CD4-positive, alpha-beta T cell treated with Interleukin-1 beta for 1 hour (primary cell): ENCODE measurements at regions not wholly inside any gene's neighbourhood (a gene's known extent, or its start where the extent isn't known, plus 50 kb on each side); places are given as distances from the start of the nearest gene placed in this dataset.

ENCODE experiments used
- DNase-seq, 2 donors: peaks; one replicate each; pipeline ENCODE4 v3.0.0-alpha.2; 2020 to 2022

DNA sequence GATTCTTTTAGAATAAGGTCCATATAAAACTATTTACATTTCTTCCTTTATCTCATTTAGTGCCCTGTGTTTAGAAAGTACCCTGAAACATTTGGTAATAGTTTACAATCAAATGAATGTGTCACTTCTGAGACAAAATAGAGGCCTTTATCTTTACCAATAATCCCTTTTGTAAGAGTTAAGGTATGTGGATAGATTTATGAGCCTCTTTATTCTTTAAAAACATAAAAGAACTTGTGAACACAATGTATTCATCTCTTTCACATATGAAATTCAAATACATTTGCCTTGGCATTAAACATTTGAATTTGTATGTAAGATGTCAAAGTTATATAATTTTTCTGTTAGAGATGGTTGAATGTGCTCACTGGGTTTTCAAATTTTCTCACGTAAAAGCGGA is 180.5 kb upstream of the CWC22 start:
- DNase-seq: no peak

DNA sequence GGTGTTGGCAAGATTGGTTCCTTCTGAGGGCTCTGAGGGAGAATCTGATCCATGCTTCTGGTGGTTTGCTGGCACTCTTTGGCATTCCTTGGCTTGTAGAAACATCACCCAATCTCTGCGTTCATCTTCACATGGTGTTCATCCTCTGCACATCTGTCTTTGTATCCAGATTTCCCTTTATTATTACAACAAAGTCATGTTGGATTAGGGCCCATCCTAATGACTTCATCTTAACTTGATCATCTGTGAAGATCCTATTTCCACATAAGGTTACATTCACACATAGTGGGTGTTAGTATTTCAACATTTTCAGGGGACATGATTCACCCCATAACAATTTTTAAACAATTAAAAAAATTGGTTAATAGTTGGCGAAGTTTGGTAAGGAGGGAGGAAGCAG is 177.4 kb upstream of the CWC22 start:
- DNase-seq: no peak

DNA sequence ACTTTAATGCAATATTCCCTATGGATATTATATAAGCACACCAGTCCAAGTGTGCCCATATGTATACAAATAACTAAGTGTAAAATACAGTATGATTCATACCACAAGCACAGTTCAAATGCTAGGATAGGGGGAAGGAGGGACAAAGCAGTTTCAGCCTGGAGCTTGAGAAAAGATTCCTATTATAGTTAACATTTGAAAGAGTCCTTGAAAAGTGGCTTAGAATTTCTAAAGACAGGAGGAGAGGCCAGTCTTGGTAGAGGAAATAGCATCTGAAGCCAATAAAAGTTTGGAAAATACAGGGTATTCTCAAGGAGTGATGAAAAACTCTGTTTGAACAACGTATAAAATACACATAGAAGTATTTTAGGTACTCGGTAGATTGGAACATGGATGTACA is 173.4 kb upstream of the CWC22 start:
- DNase-seq: no peak

DNA sequence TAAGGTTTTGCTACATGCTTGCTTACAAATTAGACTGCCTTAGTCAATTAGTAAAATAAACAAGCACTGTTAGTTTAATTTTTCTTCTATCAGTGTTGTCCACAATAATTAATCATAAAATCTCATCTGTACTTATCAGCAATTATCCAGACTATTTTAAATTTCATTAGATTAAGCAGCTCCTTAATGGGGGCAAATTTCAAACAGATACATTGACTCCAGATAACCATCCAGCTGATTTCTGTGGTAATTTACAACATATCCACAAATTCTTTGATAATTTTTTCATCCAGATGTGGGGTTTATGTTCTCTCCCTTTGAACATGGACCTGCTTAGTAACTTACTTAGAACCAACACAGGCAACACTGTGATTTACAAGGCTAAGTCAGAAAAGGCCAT is 170.4 kb upstream of the CWC22 start:
- no peak for DNase-seq

DNA sequence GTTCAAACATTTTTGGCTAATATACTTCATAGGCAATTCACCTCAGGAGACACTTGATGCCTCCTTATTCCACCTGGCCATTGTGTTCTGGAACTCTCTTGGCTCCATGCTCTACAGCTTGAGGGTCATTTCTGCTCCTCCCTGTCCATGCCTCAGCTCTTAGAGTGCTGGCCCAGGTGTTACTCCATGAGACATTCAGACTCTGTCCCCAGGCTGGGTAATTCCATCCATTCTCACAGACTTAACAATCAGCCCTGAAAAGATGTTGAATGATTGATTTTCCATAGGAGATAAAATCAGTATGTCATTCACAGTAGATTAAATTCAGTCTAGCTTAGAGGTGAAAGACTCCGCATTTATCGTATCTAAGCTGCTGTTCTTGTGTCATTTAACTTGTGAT is 168.6 kb upstream of the CWC22 start:
- no peak for DNase-seq

DNA sequence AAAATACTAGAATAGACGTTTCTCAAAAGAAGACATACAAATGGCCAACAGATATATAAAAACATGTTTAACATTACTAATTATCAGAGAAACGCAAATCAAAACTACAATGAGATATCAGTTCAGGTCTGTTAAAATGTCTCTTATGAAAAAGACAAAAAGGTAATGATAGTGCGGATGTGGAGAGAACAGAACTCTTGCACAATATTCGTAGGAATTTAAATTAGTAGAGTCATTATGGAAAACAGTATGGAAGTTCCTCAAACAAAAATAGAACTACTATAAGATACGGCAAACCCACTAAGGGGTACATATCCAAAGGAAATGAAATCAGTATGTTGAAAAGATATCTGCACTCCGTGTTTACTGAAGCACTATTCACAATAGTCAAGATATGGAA is 167.5 kb upstream of the CWC22 start:
- no peak for DNase-seq

DNA sequence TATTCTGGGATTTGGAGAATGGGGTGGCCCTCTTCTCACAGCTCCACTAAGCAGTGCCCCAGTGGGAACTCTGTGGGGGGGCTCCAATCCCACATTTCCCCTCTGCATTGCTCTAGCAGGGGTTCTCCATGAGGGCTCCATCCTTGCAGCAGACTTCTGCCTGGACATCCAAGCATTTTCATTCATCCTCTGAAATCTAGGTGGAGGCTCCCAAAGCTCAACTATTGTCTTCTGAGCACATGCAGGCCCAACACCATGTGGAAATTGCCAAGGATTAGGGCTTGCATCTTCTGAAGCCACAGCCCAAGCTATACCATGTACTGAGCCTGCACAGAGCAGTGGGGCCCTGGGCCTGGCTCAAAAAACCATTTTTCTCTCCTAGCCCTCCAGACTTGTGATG is 162.4 kb upstream of the CWC22 start:
- DNase-seq: no peak

DNA sequence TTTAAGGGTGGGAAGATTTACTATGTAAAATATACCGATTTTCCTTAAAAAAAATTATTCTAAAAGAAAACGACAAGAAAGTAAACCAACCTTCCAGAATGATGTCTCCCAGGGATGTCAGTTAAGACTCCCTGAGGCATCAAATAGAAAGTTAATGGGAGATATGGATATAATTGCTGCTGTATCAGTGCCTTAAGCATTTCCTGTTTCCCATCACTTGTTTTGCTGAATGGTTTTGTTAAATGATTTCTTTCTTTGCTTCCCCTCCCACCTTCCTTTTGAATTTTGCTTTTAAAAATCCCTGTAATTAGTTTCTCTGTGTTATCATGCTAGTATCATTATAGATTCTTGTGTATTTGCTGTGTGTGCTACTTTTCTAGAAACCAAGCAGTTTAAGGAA is 154.3 kb upstream of the CWC22 start:
- no peak for DNase-seq

DNA sequence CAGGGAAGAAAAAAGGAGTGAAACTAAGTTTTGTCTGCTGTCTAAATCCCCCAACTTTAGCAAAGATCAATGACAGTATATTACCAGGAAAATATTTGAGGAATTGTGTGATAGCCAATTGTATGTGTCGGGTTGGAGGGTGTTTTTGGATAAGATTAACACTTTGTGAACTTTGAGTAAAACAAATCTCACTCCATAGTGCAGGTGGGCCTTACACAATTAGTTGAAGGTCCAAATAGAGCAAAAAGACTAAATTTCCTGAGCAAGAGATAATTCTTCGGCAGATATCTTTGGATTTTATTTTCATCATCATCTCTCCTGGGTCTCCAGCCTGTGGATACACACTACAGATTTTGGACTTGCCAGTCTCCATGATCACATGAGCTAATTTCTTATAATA is 152.8 kb upstream of the CWC22 start:
- DNase-seq: no peak

DNA sequence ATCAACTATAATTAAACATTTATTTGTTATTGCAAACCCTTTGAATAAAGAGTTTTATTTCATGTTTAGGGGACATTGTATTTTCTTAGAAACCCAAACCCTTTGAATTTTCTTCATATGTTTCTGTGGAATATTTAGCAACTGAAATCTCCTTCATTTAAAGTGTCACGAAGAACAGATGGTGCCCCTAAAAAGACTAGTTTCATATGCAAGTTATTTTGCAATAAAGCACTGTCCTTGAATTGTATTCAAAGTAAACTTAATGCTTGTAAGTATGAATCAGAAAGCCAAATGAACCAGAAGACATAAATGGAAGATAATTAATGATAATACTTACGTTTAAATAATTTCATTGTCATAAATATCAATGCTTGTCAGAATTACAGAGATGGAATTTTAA is 151.9 kb upstream of the CWC22 start:
- DNase-seq: no peak

DNA sequence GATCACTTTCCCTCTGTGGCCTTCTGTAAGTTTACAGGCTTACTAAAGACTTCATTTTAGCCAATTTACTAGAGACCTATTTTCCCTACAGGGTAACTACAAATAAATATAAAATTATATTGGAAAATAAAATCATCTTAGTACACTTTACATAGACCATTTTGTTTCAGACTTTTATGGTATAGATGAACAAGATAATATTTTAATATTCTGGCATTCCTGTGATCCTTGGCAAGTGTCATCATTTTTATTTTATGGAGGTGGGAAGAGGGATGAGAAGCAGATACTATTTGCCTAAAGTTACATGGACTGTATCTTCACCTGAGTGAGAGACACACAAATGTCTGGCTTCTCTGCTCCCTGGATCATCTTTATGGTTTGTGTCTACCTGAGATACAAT is 149.6 kb upstream of the CWC22 start:
- DNase-seq: no peak

DNA sequence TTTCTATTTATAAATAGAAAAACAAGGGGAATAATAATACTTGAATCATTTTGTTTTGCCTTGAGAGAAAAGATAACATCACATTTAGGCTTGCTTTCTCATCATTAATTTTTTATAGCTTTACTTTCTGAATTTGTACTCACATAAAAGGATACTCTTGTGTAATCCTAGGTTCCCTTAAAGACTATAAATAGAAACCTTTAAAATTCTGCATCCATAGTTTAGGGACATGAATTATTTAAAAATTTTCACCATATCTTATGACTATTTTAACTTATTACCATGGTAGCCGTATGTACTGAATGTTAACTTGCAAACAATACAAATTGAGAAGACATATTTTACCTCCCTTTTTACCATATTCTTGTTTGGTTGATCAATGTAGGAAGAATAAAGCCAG is 143.5 kb upstream of the CWC22 start:
- DNase-seq: no peak

DNA sequence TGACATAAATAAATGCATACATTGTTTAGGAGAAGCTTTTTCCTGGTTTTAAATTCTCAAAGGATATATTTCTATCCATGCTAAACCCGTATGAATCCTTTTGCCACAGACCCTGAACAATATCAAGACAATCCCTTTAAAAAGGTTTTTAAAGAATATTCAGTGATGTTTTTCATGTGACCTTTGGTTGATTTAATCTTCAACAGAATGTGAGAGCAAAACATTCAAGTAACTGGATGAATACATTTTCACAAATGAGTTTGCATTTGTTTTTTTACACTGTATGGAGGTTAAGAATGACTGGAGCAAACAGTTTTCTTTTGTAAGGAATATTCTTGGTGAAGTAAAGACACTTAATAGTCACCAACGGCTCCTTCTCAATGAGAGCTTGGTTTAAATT is 139.4 kb upstream of the CWC22 start:
- no peak for DNase-seq

DNA sequence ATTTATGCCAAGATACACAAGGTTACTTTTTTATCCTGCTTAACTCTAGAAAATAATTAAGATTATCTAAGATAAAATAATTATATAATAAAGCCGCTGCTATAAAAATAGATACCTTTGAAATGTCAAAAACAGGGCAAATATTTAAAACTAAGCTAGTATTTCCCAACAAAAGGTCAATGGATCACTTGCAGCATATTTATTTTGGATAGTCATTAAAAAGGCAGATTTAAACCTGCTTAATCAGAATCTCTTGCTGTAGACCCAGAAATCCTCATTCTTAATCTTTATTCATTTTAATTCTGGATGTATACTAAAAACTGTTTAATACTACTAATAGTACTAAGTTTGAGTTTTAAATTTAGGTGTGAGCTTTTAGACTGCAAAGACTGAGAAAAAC is 139.0 kb upstream of the CWC22 start:
- DNase-seq: no peak

DNA sequence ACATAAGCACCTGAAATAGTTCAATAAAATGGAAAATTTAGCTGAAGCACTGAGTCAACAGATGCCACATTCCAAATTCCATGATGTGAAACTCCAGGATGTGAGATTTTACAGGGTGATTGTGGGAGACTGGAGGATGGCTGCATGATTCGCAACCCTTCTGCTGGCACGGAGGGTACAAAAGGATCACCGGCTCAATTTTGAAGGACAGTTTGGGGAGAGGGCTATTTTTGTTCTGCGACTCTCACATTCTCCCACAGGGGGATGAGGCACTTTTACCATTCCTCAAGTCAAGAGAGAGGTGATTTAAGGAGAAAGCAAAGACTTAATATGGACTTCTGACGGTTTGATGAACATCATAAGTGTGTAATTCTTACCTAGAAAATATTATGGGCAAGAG is 138.1 kb upstream of the CWC22 start:
- no peak for DNase-seq

DNA sequence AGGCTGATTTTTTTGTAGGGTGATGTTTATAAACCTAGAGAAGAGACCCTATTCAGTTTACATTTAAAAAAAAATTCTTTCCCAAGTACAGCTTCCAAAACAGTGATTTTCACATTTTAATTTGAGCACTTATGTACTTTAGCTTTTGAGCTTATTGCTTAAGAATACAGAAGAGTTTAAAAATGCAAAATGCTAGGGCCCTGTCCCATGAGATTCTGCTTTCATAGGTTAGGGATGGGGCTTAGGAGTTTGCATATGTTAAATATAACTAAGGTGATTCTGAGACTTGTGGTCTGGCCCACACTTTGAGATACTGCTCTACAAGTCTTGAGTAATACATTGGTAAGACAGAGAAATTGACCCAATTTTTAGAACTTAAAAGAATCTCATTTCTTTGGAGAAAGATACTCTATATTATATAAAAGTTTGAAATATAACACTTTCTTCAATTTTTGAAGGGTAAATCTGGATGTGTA is 137.3 kb upstream of the CWC22 start:
- DNase-seq: no peak

DNA sequence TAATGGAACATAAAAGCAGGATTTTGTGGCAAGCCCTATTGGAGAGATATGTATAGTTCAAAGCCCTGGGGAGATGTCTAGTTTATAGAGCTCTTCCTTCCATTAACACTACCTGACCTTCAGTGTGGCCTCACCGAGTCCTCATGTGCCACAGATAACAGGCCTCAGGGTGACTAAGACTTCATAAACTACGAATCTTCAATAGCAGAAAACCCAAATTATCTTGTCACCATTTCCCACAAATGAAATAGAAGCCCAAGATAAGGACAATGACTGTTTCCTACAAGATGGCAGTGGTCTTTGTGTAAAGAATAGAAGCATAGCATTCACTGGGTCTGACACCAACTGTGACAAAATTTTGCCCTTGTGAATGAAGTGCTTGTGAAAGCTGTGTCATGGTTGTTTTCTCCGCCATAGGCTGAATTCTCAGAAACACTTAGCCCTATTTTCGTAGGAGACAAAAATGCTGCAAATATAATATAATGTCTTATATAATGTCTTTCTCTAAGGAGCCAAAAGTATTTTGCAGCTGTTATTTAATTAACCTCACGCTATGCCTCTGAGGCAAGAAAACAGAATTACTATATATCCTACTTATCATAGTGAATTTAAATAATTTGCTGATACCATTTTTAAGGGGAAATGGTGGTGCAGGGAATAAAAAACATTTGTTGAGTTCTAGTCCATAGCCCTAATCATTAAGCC is 136.7 kb upstream of the CWC22 start:
- no peak for DNase-seq

DNA sequence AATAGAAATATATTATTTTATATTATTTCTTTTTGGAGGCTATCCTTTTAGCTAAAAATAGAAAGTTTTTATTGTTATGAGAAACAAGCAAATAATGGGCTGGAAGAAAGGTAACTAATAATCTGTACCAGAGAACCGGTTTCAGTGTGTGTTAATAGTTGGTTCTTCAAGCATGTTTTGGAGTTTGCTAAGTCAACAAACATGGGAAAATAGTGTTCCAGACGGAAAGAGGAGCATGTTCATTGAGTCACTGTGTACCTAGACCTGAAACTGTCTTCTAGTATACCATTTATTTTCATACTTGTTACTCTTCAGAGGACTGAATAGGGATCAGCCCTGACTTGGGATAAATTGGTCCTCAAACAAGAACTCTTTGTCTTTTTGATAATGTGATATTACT is 134.5 kb upstream of the CWC22 start:
- no peak for DNase-seq

DNA sequence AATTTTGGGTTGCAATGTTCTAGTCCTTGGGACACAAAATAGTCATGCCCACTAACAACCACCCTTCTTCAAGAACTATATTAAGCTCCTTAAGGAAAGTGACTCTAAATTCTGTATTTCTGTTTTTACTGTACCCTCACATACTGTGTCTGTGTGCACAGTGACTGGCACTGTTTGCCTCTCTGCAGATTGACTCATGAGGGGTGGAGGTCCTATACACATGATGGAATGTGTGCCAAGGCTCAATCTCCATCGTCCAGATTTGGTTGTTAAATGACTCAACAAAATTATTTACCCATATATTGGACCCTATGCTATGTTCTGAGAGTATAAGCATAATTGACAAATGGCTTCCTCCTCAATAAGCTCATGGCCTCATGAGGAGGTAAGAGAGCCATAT is 126.6 kb upstream of the CWC22 start:
- no peak for DNase-seq

DNA sequence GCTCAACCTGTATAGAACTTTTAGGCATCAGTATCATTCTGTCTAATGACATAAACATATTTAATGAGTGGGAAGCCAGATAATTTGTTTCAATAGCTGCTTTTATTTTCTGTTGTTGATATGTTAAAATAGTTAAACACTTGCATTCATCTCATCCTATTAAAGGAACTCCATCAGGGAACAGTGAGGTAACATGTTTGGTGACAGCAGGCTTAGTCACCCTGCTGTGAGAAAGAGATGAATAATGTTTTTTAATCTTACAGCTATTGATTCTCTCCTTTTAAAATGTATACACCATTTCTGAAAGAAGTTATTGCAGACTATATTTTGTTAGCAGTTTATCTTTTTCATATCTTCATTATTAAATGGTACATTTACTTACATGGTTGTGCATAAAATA is 123.3 kb upstream of the CWC22 start:
- no peak for DNase-seq

DNA sequence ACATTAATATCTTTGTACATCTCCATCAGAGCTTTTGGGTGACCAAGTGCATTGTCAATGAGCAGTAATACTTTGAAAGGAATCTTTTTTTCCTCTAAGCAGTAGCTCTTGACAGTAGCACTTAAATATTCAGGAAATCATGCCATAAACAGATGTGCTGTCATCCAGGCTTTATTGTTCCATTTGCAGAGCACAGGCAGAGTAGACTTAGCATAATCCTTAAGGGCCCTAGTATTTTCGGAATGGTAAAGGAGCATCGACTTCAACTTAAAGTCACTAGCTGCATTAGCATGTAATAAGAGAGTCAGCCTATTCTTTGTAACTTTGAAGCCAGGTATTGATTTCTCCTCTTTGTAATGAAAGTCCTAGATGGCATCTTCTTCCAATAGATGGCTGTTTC is 121.8 kb upstream of the CWC22 start:
- no peak for DNase-seq

DNA sequence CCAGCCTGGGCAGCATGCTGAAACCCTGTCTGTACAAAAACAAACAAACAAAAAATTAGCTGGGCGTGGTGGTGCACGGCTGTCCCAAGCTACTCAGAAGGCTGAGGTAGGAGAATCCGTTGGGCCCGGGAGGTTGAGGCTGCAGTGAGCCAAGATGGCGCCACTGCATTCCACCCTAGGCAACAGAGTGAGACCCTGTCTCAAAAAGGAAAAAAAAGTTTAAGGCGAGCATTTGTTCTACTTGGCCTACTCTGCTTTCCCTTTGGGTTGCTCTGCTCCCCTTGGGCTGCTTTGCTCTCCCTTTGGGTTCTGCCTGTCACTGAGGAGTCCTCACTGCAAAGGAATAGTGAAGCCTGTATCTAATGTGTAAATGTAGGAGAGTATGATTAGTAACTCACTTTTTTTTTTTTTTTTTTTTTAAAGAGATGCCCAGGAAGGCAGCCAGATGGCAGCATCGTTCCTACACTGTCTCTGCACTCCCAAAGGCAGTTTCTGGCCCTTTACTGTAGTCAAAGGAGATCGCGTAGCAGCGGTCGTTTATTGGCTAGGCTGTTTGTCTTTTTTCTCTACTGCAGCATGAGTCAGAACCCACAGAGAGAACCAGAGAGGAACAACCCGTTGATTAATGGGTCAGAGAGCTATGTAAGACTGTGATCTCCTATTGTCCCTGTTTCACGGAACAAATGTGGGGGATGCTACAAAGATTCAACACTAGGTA is 118.3 kb upstream of the CWC22 start:
- DNase-seq: peak; percentile 31 to 46

DNA sequence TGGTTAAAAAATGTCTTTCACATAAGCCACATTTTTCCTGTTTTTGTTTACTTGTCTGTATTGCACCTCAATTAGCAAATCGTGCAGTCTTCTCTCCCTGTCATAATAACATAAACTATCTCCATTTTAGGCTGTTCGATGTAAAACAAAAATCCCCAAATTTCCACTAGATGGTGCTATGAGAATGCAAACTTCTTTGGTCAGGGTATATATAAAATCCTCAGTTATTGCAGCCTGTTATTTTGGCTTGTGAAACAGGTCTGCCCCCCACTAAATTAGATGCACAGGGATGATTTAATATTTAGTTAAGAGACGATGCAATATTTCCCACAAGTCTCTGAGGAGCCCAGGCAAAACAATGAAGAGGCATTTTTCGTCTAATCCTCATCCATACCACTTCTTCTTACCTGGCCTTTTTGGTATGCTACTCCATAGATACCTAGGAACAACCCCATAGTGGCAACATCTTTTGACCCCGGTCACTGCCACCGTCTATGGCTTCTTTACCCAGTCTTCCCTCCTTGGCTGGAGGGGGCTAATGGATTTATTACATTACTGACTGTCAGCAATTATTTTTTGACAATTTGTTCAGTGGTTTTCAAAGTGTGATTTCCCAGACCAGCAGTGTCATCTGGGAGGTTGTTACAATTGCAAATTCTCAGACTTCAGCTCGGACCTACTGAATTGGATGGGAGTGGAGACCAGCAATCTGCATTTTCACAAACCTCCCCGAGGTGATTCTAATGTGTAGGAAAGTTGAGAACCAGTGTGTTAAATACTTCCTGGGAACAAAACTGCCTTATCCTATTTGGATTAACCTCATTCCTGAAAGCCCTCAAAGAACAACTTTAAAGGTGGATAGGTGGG is 117.4 kb upstream of the CWC22 start:
- peak in 1 of 2 donors; percentile 51 for DNase-seq

DNA sequence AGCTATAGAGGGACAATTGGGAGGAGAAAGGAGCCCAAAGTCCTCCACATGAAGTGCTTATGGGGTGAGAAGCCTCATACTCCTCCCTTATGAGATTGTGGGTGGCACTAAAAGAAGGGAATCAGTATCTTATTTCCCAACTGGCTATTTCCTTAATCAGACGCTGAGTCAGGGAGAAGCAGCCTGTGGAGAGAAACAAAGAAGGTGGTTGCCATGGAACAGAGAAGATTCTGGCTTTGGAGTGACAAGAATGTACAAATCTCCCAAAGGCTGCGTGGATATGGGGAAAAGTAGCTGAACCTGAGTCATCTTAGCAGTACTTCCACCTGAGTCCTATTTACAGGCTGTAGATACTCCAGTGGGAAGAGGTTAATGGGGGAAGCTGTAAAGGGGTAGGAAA is 115.8 kb upstream of the CWC22 start:
- DNase-seq: no peak
